SK-N-SH treated with all-trans-retinoic acid at 6 μM for 48 hours (cell line): ENCODE measurements at regions not wholly inside any gene's neighbourhood (a gene's known extent, or its start where the extent isn't known, plus 50 kb on each side); places are given as distances from the start of the nearest gene placed in this dataset.

Source experiments
- PATZ1 ChIP-seq: fragments of 250-450 bp; sonication (Bioruptor Pico); IDR thresholded peaks from 2 replicates; pipeline ENCODE4 v1.8.0; 2020; ENCODE audit warnings: mild to moderate bottlenecking, moderate library complexity, borderline replicate concordance
- SNAI2 ChIP-seq: fragments of 250-450 bp; sonication (Bioruptor Pico); IDR thresholded peaks from 2 replicates; pipeline ENCODE4 v1.5.0; 2020; ENCODE audit warnings: mild to moderate bottlenecking, moderate library complexity

- TF ChIP-seq SNAI2 (CRISPR knock-in tag) (no peak), PATZ1 (CRISPR knock-in tag) (no peak)
These were observed 573.1 kb downstream of the GALC start for GRCh38 chr14:87419925-87420324.
